CD4-positive, alpha-beta T cell (primary cell): ENCODE measurements at regions not wholly inside any gene's neighbourhood (a gene's known extent, or its start where the extent isn't known, plus 50 kb on each side); places are given as distances from the start of the nearest gene placed in this dataset.

Experiments
- ATAC-seq: fragments of 200-7000 bp; cut with Tn5 transposase; one replicate; pipeline ENCODE4 v1.10.0; 2022; ENCODE audit warnings: mild to moderate bottlenecking; ENCODE audit not compliant: poor library complexity
- CTCF ChIA-PET: fragments of 350-600 bp; sonication (Branson Sonifier 250); formaldehyde crosslinking; loops from one replicate; lab custom pipeline; 2021; ENCODE audit warnings: antibody characterized with exemption, inconsistent platforms; lab: Charles Lee
- POLR2A ChIA-PET: fragments of 350-600 bp; sonication (Branson Sonifier 250); formaldehyde crosslinking; loops from one replicate; lab custom pipeline; 2021; ENCODE audit warnings: antibody characterized with exemption, inconsistent platforms; lab: Charles Lee
- DNase-seq, 14 experiments: peaks; one replicate each; pipeline ENCODE4 v3.0.0-alpha.2; 2013 to 2020; ENCODE audit warnings: mixed read lengths in 2 of 14
- H3K27ac ChIP-seq, 2 donors: one replicate each; pipeline versions ENCODE4 v1.5.1 to v1.7.0; 2013; ENCODE audit warnings: low read length in 2 of 2, low read depth in 1 of 2, mild to moderate bottlenecking in 1 of 2
- H3K27me3 ChIP-seq, 2 experiments: 1 replicate in 1 of 2; 2 replicates in 1 of 2; pipeline versions ENCODE4 v1.6.1 to v1.7.0; 2013; ENCODE audit warnings: low read length in 2 of 2, control low read depth in 1 of 2, mild to moderate bottlenecking in 1 of 2, moderate library complexity in 1 of 2; ENCODE audit not compliant: insufficient read depth in 2 of 2, control insufficient read depth in 1 of 2
- H3K36me3 ChIP-seq: one replicate; pipeline ENCODE4 v1.6.1; 2013; ENCODE audit warnings: low read length, control low read depth; ENCODE audit not compliant: insufficient read depth
- H3K4me1 ChIP-seq: one replicate; pipeline ENCODE4 v1.6.1; 2013; ENCODE audit warnings: low read length, control low read depth; ENCODE audit not compliant: insufficient read depth
- H3K4me3 ChIP-seq: one replicate; pipeline ENCODE4 v1.5.1; 2013; ENCODE audit warnings: mild to moderate bottlenecking, low read length, moderate library complexity
- H3K9me3 ChIP-seq, 2 experiments: 1 replicate in 1 of 2; 2 replicates in 1 of 2; pipeline versions ENCODE4 v1.6.1 to v1.7.0; 2013; ENCODE audit warnings: low read length in 2 of 2, mild to moderate bottlenecking in 2 of 2, control low read depth in 1 of 2, moderate library complexity in 1 of 2; ENCODE audit not compliant: control insufficient read depth in 1 of 2, insufficient read depth in 1 of 2
- H3K27ac Mint-ChIP-seq: one replicate; pipeline ENCODE4 v1.8.0; 2020; ENCODE audit warnings: mixed read lengths
- H3K27me3 Mint-ChIP-seq: one replicate; pipeline ENCODE4 v1.8.0; 2021; ENCODE audit warnings: mixed read lengths
- H3K36me3 Mint-ChIP-seq: one replicate; pipeline ENCODE4 v1.8.0; 2021; ENCODE audit warnings: low read depth, mixed read lengths
- H3K4me1 Mint-ChIP-seq: one replicate; pipeline ENCODE4 v1.8.0; 2021; ENCODE audit warnings: low read depth, mixed read lengths
- H3K4me3 Mint-ChIP-seq: one replicate; pipeline ENCODE4 v1.8.0; 2020; ENCODE audit warnings: mild to moderate bottlenecking, mixed read lengths
- H3K9me3 Mint-ChIP-seq: one replicate; pipeline ENCODE4 v1.8.0; 2020; ENCODE audit warnings: mixed read lengths
- intact Hi-C, 2 experiments: fragments of 100-400 bp; cut with DNase I in 1 of 2; cut with micrococcal nuclease in 1 of 2; formaldehyde crosslinking; loops; one replicate each; pipeline versions ENCODE4 v1.15.1 to v1.9.0; 2023 to 2025; cut with DNase I, micrococcal nuclease
- TF ChIP-seq, protein P1 (sequence below): fragments of 200-600 bp; IDR thresholded peaks from one replicate; pipeline ENCODE4 v1.8.0; 2022; ENCODE audit warnings: antibody characterized with exemption, mild to moderate bottlenecking

DNA sequence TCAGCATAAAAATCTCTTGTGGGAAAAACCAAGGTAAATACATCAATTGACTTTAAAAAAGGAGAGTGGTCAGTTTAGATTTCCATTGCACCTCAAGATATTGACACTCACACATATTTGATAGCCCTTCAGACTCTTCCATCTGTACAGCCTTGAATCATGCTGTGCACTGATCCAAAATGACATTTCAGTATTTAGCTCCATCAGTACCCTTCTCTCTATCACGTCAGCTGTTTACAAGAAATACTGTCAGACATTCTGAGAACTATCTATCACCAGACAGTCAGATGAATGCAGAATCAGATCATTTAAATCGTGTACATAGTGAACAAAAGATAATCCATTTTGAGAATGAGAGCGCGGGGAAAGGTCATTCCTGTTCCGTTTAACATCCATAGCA lies 511.9 kb downstream of the RPL10L start:
- intact Hi-C loops, result no loop called here
- CTCF ChIA-PET, result no interaction called here
- Histone ChIP-seq H3K9me3 (no peaks in the 10 kb centered on the region), H3K4me3 (no peak overlapping the region), H3K36me3 (no peaks in the 10 kb centered on the region), H3K4me1 (no peaks in the 10 kb centered on the region), H3K27ac (no peak overlapping the region), H3K27me3 (no peaks in the 10 kb centered on the region)
- no peaks in the 10 kb centered on the region for H3K27me3 Mint-ChIP-seq
- H3K4me1 Mint-ChIP-seq, result no peaks in the 10 kb centered on the region
- no peaks in the 10 kb centered on the region for H3K36me3 Mint-ChIP-seq
- no peak overlapping the region for H3K4me3 Mint-ChIP-seq
- peaks cover 26% of the 10 kb centered on the region for H3K9me3 Mint-ChIP-seq
- no peak for ATAC-seq
- POLR2A ChIA-PET, result no interaction called here
- TF ChIP-seq, protein P1, sequence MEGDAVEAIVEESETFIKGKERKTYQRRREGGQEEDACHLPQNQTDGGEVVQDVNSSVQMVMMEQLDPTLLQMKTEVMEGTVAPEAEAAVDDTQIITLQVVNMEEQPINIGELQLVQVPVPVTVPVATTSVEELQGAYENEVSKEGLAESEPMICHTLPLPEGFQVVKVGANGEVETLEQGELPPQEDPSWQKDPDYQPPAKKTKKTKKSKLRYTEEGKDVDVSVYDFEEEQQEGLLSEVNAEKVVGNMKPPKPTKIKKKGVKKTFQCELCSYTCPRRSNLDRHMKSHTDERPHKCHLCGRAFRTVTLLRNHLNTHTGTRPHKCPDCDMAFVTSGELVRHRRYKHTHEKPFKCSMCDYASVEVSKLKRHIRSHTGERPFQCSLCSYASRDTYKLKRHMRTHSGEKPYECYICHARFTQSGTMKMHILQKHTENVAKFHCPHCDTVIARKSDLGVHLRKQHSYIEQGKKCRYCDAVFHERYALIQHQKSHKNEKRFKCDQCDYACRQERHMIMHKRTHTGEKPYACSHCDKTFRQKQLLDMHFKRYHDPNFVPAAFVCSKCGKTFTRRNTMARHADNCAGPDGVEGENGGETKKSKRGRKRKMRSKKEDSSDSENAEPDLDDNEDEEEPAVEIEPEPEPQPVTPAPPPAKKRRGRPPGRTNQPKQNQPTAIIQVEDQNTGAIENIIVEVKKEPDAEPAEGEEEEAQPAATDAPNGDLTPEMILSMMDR, result no peak
- DNase-seq, result no peak
- no peak overlapping the region for H3K27ac Mint-ChIP-seq

DNA sequence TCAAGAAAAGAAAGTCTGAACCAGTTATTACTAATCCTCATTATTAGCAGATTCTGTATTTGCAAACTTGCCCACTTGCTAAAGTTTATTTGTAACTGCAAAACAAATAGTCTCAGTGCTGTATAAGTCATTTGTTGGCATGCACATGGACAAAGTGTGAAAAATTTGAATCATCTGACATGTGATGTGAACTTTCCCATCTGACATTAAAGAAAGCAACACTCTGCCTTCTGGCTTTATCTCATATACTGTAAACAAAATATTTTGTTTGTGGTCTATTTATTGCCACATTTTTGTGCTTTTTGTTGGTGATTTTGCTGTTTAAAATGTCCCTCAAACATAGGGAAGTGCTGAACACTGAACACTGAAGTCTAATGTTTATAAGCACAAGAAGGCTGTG lies 513.8 kb downstream of the RPL10L start:
- no peak overlapping the region for H3K4me3 Mint-ChIP-seq
- POLR2A ChIA-PET, result no interaction called here
- no peaks in the 10 kb centered on the region for H3K27me3 Mint-ChIP-seq
- Histone ChIP-seq H3K36me3 (no peaks in the 10 kb centered on the region), H3K4me3 (no peak overlapping the region), H3K4me1 (no peaks in the 10 kb centered on the region), H3K27ac (no peak overlapping the region), H3K9me3 (no peaks in the 10 kb centered on the region), H3K27me3 (no peaks in the 10 kb centered on the region)
- H3K27ac Mint-ChIP-seq, result no peak overlapping the region
- H3K4me1 Mint-ChIP-seq, result no peaks in the 10 kb centered on the region
- H3K9me3 Mint-ChIP-seq, result peaks cover 32% of the 10 kb centered on the region
- ATAC-seq (no peak), DNase-seq (no peak)
- CTCF ChIA-PET, result no interaction called here
- H3K36me3 Mint-ChIP-seq, result no peaks in the 10 kb centered on the region
- TF ChIP-seq, protein P1, result no peak
- intact Hi-C loops, result no loop called here

DNA sequence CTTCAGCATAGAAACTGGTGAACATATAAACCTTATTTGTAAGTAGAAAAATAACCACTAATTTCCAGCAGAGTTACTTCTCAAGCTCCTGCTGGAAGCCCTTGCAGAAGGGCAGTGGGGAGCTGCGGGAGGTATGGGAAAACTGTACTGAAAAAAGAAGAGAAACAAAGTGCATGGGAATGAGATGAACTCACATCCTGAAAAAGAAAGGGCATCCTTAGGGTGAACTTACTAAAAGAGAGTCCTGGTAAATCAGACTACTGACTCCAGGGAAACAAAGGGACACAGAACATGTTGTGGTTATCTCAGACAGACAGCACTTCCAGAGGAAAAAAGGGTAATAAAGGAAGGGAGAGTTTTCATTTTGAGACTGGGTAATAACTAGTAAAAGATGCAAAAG lies 515.1 kb downstream of the RPL10L start:
- POLR2A ChIA-PET, result no interaction called here
- Mint-ChIP-seq H3K4me1 (no peaks in the 10 kb centered on the region), H3K4me3 (no peak overlapping the region), H3K36me3 (no peaks in the 10 kb centered on the region), H3K27ac (no peak overlapping the region), H3K9me3 (peaks cover 25% of the 10 kb centered on the region), H3K27me3 (no peaks in the 10 kb centered on the region)
- DNase-seq, result no peak
- H3K36me3 ChIP-seq, result no peaks in the 10 kb centered on the region
- no peaks in the 10 kb centered on the region for H3K9me3 ChIP-seq
- intact Hi-C loops, result no loop called here
- ATAC-seq, result no peak
- TF ChIP-seq, protein P1, result no peak
- CTCF ChIA-PET, result no interaction called here
- no peak overlapping the region for H3K27ac ChIP-seq
- H3K27me3 ChIP-seq, result no peaks in the 10 kb centered on the region
- no peaks in the 10 kb centered on the region for H3K4me1 ChIP-seq
- no peak overlapping the region for H3K4me3 ChIP-seq
